Stimulated activated CD8-positive, alpha-beta memory T cell treated with anti-CD3 and anti-CD28 coated beads, Interleukin-4, amount 100 ng/mL, for 48 hours (primary cell): ENCODE measurements at regions not wholly inside any gene's neighbourhood (a gene's known extent, or its start where the extent isn't known, plus 50 kb on each side); places are given as distances from the start of the nearest gene placed in this dataset.

Experiments
- DNase-seq: peaks from one replicate; pipeline ENCODE4 v3.0.0-alpha.2; 2020

DNA sequence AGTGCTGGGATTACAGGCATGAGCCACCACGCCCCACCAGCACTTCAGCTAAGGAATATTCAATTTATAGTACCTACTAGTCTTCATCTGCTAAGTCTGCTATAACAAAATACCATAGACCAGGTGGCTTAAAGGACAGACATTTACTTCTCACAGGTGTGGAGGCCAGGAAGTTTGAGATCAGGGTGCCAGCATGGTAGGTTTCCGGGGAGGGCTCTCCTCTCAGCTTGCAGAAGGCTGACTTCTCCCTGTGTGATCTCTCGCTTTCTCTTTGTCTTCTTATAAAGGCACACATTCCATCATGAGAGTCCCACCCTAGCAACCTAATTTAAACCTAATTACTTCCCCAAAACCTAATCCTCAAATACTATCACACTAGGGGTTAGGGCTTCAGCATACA is 433.0 kb downstream of the INSC start:
- DNase-seq: no peak

DNA sequence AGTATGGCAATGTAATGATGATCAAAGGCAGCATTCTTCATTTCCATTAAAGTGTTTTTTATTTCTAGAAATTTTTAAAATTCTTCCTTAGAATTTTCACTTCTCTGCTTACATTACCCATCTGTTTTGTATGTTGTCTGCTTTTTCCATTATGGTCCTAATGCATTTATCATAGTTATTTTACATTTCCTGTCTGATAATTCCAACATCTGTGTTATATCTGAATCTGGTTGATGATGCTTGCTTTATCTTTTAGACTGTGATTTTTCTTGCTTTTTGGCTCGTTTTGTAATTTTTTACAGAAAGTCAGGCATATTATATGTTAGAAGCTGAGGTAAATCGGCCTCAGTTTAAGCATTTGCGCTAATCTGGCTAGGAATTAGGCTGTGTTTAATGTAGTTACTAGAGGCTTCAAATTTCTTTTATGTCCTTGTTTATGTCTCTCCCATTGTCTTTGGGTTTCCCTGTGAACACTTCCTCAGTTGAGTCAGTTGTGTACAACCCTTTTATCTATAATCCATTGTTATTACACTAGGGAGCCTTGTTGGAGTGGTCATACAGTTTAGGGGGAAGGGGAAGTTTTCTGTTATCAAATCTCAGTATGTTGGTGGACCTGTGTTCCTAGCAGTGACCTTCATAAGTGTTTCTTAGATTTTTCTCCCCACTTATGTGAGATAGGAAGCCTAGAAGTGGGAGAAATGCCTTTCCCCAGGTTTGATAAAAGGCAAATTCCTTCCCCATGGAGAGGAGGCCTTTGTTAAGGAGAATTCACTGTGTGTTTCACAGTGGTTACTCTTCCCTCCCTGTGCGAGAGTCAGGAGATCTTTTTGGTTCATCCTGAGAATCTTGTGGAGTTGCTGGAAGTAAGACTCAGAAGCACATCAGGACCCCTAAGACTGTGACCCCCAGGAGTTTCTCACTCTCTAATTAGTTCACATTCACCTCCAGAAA is 437.5 kb downstream of the INSC start:
- no peak for DNase-seq

DNA sequence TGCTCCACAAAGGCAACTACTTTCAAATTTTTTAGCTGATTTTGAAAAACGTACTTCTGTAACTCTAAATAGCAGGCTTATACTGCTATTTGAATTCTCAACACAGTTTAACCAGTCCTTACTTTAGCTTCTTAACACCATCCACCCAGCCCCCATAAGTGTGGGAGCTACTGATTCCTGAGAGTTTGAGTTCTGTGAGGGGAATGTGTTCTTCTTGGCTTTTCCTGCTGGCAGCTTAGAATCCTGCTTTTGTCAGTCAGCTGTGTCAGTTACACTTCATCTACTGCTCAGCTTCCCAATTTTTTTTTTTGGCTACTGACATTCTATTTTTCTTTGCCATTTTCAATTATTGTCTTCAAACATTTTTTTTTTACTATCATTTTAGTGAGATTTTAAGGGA is 440.4 kb downstream of the INSC start:
- DNase-seq: no peak

DNA sequence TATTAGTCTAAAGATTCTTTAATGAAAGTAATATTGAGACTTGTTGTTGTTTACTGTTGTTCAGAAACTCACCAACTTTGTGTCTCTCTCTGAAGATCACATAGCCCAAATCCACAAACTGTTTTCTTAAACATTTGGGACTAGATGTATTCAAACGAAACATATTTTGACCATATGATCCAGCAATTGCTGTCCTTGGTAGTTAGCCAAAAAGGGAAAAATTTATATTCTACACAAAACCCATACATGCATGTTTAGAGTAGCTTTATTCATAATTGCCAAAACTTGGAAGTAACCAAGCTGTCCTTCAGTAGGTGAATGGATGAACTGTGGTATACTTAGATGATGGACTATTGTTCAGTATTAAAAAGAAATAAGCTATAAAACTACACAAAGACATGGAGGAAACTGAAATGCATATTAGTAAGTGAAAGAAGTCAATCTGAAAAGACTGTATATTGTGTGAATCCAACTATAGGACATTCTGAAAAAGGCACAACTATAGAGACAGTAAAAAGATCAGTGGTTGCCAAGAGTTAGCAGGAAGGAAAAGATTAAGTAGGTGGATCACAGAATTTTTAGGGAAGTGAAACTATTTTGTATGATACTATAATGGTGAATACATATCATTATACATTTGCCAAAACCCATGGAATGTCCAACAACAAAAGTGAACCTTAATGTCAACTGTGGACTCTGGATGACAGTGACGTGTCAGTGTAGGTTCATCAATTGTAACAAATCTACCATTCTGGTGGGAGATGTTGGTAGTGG is 442.9 kb downstream of the INSC start:
- DNase-seq: no peak

DNA sequence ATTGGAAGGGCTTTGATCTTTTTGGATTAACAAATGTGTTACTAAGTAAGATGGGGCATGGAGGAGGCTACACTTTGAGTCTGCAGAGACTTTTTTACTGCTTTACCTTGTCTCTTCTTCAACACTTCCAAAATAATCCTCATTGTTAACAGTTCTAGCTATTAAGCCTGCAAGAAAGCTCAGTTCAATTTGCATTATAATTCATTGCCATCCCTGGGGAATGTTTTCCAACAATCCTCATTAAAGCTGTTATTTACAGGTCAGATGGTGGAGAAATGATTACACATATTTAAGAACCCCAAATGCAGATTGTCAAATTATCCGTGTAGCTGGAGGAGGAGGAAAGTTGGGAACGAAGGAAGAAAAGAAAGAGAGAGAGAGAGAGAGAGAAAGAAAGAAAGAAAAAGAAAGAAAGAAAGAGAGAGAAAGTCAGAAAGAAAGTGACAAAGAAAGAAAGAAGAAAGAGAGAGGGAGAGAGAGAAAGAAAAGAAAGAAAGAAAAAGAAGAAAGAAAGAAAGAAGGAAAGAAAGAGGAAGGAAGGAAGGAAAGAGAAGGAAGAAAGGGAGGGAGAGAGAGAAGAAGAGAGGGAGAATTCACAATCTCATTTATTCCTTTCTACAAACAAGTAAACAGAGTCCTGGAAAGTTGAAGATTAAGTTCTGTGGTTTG is 443.9 kb downstream of the INSC start:
- DNase-seq: no peak

DNA sequence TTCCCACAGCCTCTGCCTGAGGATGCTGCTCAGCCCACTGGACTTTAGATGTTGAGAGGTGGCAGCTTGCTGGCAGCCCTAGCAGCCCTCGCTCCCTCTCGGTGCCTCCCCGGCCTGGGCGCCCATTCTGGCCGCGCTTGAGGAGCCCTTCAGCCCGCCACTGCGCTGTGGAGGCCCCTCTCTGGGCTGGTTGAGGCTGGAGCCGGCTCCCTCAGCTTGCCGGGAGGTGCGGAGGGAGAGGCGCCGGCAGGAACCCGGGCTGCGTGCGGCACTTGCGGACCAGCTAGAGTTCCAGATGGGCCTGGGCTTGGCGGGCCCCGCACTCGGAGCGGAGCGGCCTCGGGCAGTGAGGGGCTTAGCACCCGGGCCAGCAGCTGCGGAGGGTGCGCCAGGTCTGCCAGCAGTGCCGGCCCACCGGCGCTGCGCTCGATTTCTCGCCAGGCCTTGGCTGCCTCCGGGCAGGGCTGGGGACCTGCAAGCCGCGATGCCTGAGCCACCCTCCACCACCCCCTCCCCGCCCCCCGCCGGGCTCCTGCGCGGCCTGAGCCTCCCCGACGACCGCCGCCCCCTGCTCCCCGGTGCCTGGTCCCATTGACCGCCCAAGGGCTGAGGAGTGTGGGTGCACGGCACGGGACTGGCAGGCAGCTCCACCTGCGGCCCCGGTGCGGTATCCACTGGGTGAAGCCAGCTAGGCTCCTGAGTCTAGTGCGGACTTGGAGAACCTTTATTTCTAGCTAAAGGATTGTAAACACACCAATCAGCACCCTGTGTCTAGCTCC is 446.2 kb downstream of the INSC start:
- no peak for DNase-seq

DNA sequence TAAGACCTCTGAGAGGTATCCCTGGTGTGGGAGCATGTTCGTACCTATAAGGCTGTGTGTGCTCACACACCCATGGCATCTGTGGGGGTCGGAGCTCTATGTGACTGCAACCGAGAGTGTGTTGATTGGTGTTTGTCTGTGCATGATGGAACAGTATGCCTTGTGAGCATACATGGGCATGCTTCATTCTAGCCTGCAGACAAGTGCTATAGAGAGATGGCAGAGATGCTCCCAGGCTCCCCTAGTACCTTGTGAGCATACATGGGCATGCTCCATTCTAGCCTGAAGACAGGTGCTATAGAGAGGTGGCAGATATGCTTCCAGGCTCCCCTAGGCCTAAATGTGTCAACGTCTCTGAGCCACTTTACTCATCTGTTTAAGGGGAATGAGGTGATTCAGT is 447.5 kb downstream of the INSC start:
- no peak for DNase-seq

DNA sequence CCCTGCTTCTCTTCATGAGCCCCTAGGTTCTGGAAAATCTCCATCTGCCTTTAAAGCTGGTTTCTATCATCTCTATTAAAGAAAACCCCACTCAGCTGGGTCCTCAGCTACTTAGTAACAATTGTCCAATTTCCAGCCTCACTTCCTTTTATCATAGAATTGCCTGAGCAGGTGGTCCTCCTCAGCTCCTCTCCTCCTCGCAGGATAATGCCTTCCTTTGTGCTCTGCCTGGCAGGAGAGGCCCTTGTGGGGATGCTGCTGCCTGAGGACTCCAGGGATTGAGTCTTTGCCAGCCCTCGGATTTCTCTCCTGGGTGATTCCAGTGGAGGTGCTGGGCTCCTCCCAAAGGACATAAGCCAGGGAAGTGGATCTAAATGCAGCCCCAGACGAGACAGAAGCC is 448.3 kb downstream of the INSC start:
- no peak for DNase-seq

DNA sequence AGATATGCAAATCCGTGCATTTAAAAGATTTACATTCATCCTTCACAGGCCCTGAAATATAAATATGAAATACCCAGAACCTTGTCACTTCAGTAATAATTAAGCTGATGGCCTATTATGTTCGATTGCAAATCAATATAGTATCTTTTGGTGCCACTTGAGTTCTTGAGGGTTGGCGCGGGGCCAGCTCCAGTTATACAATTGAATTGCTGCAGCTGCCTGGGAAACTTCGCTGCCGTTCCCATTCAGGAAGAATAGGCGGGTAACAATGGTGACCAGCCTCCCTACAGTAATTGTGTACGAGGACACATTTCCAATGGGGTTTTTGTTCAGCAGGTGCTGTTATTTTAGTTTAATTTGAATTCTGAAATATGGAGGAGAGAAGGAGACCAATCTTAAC is 451.2 kb downstream of the INSC start:
- DNase-seq: no peak

DNA sequence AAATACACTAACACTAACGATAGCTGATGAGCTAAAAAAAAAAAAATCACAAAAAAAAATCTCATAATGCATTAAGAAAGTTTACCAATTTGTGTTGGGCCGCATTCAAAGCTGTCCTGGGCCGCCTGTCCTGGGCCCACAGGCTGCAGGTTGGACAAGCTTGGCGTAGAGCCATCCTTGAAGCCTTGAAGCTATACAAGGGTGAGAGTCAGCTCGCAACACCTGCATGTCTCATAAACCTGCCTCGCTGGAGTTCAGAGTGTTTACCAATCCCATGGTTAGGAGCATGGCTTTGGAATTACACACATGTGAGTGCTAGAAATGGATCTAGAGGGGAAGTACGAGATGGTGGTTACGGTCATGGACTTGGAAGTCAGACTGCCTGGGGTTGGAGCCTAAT is 453.7 kb downstream of the INSC start:
- DNase-seq: no peak

DNA sequence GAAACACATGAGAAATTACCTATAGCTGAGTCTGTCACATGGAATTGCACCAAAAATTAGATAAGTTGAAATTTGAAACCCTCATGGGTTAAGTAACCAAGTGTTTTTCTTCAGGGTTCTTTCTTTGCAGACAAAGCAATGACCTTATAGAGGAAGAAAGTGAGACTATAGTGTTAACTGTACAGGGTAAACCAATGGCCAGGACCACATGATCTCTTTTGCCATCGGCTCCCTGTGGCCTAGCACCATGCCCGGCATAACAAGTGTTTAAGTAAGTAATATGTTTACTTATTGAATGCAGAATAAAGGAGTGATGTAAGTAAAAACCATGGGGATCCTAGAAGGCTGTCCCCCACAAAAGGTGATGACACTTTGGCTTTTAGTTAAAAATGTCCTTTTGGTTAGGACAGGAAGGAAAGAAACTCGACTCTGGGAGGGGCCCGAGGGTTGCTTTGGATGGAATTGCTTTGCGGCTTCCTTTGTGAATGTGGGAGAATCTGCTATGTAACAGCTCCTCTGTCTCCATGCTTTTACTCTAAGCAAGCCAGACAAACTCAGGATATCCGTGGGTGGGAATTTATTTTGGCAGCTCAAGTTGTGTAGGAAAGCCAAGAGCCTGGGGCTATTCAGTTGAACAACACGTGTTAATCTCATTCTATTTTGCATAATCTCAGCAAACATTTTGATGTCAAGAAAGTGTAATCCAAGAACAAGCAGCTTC is 454.7 kb downstream of the INSC start:
- no peak for DNase-seq

DNA sequence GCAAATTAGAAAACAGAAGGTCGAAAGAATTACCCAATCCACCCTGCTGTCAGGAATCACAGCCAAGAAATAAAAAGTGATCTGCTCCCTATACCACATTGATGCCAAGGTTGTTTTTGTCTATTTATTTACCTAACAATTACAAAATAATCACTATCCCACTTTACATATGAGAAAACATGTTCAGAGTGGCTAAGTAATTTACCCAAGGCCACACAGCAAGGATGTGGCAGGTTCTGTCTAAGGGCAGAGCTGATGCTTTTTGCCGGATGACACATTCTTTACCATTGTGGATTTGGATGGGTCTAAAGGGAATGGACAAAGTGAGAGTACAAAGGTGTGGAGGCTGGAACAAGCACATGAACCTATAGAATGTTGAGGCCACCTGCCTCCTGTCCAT is 460.7 kb downstream of the INSC start:
- DNase-seq: no peak

DNA sequence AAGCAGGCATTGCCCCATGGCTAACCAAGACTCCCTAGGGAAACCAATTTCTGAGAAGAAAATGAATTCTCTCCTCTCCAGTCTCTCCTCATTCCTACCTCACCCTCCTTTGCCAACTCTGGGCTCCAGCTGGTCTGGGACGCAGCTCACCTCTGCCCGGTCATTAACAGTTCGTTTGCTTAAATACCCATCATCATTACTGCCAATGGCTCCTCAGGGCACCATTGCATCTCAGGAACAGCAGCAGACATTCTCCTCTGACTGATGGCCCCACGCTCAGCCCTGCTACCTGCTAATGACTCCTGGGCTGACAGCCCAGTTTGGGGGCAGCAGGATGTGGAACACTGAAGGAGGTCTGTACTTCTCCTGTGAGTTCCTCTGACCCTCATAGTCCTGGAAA is 462.0 kb downstream of the INSC start:
- DNase-seq: no peak

DNA sequence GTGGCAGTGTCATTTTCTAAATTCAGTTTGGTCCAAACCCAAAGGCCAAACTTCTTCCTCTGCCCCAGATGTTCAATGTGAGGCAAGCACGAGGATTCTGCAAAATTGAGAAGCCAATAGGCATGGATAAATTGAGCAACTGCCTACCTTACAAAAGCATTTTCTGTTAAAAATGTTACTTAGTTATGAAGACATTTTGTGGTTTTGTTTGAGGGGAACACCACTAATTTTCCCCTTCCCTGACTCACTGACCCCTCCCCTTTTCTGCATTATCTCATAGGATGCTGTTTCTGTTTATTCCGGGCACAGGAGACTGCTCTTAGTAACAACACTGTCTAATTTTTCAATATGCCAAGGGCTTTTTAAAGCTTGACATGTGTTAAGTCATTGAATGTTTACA is 462.8 kb downstream of the INSC start:
- no peak for DNase-seq

DNA sequence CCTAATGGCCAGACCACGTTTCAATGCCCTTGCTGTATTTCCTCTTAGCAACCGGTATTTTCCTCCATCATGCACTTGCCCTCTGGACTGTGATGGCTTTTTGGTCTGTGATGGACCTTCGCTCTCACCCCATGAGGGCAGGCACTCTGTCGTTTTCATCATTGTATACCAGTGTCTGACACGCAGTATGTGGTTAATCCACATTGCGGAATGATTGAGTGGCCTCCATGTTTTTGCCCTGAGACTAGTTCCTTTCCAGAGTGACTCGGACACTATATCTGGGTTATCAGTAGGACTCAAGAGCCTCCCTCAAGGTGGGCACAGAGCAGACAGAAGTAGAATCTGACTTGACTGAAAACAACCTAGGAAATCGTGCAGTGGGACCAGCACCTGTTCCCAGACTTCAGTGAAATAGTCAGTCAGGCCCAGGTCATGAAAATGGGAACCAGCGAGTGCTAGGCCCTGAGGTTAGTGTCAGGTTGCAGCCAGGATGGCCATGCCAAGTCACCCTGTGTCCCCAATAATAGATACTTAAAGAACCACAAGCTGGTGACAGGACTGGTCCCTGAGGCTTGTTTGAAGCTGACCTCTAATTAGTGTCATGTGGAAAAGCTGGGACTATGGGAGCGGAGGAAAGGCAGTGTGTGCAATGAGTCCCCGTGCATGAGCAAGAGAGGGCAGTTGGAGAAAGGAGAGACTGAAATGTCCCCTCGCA is 464.7 kb downstream of the INSC start:
- DNase-seq: no peak

DNA sequence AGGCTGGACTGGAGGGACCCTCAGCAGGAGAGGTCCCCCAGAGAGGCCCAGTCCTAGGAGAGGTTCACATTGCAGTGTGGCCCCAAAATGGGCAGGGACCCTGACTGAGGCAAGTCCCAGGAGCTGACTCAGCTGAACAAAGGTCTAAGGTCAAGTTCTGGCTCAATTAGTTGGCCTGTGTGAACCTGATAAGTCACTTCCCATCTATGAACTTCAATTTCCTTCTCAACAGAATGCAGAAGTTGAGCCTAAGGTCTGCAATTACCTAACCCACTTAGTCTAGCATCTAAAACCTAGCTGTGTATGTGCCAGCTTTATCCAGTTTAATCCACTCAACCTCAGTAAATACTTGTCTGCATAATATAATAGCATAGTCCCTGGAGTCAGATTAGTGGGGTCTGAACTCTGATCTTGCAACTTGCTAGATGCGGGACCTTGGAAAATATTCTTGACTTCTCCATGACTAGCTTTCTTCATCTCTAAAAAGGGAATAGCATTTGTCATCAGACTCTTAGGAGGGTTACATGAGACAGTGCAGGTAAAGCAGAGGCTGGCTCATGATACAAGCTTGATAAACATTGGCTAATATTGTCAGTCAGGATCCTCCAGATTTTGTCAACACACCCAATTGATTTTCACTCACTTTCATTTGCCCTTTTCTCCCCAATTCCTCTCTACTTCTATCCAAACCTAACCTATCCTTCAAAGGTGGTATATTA is 465.5 kb downstream of the INSC start:
- no peak for DNase-seq

DNA sequence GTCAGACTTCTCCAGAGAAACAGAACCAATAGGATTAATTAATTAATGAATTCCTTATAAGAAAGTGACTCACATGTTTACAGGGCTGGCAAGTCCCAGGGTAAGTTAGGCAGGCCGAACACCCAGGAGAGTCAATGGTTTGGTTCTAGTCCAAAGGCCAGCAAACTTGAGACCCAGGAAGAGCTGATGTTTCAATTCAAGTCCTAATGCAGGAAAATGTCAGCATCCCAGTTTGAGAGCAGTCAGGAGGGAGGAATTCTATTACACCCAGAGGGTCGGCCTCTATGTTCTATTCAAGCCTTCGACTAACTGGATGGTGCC is 466.0 kb downstream of the INSC start:
- DNase-seq: no peak

DNA sequence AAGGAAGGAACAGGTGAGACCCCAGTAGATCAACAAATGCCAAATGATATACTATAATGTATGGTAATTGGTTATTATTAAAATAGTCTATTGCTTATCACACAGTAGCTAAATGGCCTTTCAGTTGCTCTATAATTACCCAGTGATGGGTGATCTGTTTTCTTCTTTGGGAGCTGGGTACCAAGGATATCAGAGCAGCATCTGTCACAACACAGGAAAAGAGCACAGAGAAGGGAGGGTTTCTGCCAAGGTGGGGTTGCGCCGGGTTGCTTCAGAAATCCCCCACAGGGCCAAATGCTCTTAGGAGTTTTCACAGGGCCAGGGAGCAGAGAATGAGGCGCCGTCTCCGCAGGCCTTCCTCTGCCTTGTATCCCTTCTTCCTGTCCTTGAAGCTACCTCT is 469.4 kb downstream of the INSC start:
- no peak for DNase-seq

DNA sequence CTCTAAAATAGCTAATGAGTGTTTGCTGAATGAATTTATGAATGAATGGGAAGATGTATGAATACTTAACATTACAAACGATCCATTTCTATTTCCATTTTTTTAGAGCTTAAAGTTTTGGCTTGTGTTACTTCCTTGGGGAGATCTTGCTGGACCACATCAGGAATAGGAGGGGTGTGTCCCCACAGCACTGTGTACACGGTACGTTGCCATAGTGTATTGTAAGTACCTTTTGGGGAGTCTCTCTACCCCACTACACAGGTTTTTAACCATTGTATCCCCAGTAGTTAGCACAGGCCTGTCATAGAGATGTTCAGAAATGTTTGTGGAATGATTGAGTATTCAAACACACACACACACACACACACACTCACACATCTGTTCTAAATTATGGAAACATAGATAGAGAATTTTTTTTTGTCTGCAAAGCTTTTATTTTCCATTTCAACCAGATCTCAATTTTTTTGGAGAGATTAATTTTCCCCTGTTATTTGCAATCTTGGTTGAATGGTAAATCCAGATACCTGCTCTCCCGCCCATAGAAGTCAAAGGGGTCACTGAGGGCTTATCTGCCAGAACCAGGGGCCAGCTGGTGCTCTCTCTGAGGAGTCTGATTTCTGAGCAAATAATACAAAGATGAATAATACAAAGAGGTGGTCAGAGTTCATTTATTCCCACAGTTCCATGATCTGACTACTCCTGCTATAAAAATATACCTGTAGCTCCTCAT is 471.0 kb downstream of the INSC start:
- DNase-seq: no peak

DNA sequence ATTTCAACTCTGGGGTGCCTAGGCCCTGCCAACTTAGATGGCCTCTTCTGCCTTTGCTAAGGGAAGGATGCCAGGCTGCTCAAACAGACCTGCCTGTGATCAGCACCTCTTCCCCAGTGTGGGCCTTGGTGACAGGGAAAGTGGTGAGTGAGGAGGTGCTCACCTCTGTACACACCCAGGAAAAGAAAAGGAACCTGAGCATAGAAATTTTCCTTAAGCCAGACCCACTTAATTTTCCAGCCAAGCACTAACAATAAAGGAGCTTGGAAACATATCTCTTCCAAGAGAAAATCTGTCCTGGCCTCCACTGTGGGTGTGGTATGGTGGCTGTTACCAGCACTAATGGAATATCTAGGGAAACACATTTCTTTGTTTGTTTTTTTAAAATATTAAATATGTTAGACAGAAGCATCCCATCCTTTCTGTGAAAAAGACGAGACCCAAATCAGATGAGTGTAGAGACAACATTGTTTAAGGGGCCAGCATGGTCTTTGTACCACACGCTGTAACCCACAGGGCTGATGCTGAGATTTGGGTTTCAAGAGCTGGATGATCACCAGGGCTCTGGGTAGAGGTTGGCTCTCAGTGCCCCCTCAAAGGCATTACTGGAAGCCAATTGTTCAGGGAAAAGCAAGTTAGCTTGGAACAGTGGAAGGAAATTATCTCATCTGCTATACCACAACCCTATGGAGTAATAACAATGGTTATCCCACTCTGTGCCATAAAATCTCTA is 472.2 kb downstream of the INSC start:
- DNase-seq: no peak
